Nephron (organoid): ENCODE measurements at regions not wholly inside any gene's neighbourhood (a gene's known extent, or its start where the extent isn't known, plus 50 kb on each side); places are given as distances from the start of the nearest gene placed in this dataset.
"Not testable (repeated sequence)": the region's sequence is repeated elsewhere in the genome, so short reads cannot be mapped to it uniquely, and the experiment has no call there.

Experiments
- H3K27ac Mint-ChIP-seq, 3 experiments: 2 replicates each; pipeline ENCODE4 v1.8.0; 2020; ENCODE audit warnings: mixed read lengths in 3 of 3, mild to moderate bottlenecking in 2 of 3, moderate library complexity in 1 of 3
- H3K27me3 Mint-ChIP-seq: 2 replicates; pipeline ENCODE4 v1.8.0; 2021; ENCODE audit warnings: low read depth, mild to moderate bottlenecking, moderate library complexity, mixed read lengths
- H3K36me3 Mint-ChIP-seq: 2 replicates; pipeline ENCODE4 v1.8.0; 2020; ENCODE audit warnings: low read depth, mixed read lengths
- H3K4me1 Mint-ChIP-seq: 2 replicates; pipeline ENCODE4 v1.8.0; 2020; ENCODE audit warnings: mixed read lengths
- H3K4me3 Mint-ChIP-seq, 3 experiments: 2 replicates each; pipeline ENCODE4 v1.8.0; 2020; ENCODE audit warnings: mild to moderate bottlenecking in 3 of 3, mixed read lengths in 3 of 3, moderate library complexity in 2 of 3
- H3K9me3 Mint-ChIP-seq: 2 replicates; pipeline ENCODE4 v1.8.0; 2020; ENCODE audit warnings: mixed read lengths
- TF ChIP-seq, protein P1 (sequence below), 3 experiments: fragments of 200-600 bp; sonication (generic); IDR thresholded peaks; one replicate each; pipeline ENCODE4 v1.5.0; 2021; ENCODE audit warnings: antibody characterized with exemption in 3 of 3; ENCODE audit not compliant: unreplicated experiment in 3 of 3

- TF ChIP-seq, protein P1, sequence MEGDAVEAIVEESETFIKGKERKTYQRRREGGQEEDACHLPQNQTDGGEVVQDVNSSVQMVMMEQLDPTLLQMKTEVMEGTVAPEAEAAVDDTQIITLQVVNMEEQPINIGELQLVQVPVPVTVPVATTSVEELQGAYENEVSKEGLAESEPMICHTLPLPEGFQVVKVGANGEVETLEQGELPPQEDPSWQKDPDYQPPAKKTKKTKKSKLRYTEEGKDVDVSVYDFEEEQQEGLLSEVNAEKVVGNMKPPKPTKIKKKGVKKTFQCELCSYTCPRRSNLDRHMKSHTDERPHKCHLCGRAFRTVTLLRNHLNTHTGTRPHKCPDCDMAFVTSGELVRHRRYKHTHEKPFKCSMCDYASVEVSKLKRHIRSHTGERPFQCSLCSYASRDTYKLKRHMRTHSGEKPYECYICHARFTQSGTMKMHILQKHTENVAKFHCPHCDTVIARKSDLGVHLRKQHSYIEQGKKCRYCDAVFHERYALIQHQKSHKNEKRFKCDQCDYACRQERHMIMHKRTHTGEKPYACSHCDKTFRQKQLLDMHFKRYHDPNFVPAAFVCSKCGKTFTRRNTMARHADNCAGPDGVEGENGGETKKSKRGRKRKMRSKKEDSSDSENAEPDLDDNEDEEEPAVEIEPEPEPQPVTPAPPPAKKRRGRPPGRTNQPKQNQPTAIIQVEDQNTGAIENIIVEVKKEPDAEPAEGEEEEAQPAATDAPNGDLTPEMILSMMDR (IDR thresholded peaks at IDR 0.05; ENCODE audit: unreplicated experiment in 3 of 3): no peak
- H3K27me3 Mint-ChIP-seq: no peaks in the 10 kb centered on the region
- H3K27ac Mint-ChIP-seq: no peak overlapping the region
- no peak overlapping the region for H3K4me3 Mint-ChIP-seq
- peaks cover 4% of the 10 kb centered on the region for H3K4me1 Mint-ChIP-seq
- H3K9me3 Mint-ChIP-seq: no peaks in the 10 kb centered on the region
- H3K36me3 Mint-ChIP-seq: no peaks in the 10 kb centered on the region
These were observed 406.9 kb upstream of the SOX5 start for GRCh38 chr12:24356240-24356804.

DNA sequence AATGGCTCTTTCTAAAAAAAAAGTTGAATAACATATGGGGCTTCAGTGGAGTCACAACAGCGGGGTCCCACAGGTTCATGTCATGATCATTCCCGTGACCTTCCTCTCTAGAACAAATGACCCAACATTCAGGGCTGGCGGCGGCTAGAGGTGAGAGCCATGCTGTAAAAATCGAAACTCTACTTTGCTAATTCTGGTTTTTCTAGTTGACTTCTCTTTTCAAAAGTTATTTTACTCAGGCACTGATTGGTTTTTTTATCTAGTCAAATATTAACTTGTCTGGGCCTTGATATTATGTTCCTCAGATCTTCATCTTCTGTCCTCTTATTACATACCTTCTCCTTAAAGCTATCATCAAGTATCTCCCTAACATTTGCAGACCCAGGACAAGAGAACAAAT lies 402.9 kb upstream of the SOX5 start:
- no peak overlapping the region for H3K27ac Mint-ChIP-seq
- H3K27me3 Mint-ChIP-seq: no peaks in the 10 kb centered on the region
- peaks cover 11% of the 10 kb centered on the region for H3K36me3 Mint-ChIP-seq
- TF ChIP-seq, protein P1 (IDR thresholded peaks at IDR 0.05; ENCODE audit: unreplicated experiment in 3 of 3): no peak
- no peak overlapping the region for H3K4me3 Mint-ChIP-seq
- H3K9me3 Mint-ChIP-seq: peaks cover 10% of the 10 kb centered on the region
- no peaks in the 10 kb centered on the region for H3K4me1 Mint-ChIP-seq

DNA sequence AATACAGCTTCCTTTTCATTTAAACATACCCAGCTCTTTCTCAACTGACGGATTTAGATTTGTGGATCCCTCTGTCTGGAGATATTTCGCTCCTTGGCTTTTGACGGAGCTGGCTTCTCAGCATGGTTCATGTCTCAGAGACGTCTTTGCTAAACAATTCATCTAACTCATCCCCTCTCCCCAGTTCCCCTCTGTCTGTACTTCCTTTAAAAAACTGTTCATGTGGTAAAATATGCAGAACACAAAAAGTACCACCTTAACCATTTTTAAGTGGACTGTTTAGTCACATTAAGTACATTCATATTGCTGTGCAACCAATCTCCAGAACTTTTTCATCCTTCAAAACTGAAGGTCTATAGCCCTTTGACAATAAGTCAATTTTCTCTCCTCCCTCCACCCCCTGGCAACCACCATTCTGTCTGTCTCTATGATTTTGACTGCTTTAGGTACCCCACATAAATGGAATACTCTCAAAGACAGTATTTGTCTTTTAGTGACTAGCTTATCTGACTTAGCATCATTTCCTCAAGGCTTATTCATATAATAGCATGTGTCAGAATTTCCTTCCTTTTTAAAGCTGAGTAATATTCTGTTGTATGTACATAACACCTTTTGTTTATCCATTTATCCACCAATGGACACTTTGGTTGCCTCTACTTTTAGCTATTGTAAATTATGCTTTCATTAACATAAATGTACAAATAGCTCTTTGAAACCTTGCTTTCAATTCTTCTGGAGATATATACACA lies 399.8 kb upstream of the SOX5 start:
- TF ChIP-seq, protein P1 (IDR thresholded peaks at IDR 0.05; ENCODE audit: unreplicated experiment in 3 of 3): no peak
- Mint-ChIP-seq H3K4me1 (no peaks in the 10 kb centered on the region), H3K4me3 (no peak overlapping the region), H3K36me3 (peaks cover 14% of the 10 kb centered on the region), H3K27ac (no peak overlapping the region), H3K9me3 (peaks cover 10% of the 10 kb centered on the region), H3K27me3 (no peaks in the 10 kb centered on the region)

DNA sequence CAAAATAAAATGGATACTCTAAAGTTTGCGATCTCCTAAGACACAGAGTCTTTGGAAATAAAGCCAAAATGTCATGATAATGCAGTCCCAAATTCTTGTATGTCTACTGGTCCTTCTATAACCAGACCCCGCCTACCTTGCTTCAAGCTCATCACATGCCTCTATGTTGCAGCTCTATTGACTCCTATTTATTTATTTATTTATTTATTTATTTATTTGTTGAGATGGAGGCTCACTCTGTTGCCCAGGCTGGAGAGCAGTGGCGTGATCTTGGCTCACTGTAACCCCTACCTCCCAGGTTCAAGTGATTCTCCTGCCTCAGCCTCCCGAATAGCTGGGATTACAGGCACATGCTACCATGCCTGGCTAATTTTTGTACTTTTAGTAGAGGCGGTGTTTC lies 398.7 kb upstream of the SOX5 start:
- peaks cover 14% of the 10 kb centered on the region for H3K36me3 Mint-ChIP-seq
- not testable (repeated sequence) for H3K4me1 Mint-ChIP-seq, H3K27ac Mint-ChIP-seq, H3K27me3 Mint-ChIP-seq, H3K4me3 Mint-ChIP-seq
- H3K9me3 Mint-ChIP-seq: peaks cover 10% of the 10 kb centered on the region

DNA sequence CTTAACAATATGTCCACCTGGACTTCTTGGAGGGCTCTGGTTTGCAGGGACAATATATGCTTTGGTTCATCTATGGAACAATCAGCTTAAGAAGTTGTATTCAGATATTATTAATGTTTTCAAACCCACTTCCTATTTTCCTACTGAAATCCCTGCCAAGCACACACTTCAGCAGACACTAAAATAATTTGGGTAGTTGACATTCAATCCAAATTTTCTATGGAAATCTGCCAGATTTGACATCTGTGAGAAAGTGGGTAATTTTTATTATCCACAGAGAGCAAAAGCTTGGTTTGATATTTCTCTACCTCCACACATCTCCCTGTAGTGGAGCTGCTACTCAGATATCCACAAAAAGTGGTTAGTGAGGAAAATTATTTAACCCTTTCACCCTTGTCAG lies 378.8 kb upstream of the SOX5 start:
- TF ChIP-seq, protein P1 (IDR thresholded peaks at IDR 0.05; ENCODE audit: unreplicated experiment in 3 of 3): no peak

DNA sequence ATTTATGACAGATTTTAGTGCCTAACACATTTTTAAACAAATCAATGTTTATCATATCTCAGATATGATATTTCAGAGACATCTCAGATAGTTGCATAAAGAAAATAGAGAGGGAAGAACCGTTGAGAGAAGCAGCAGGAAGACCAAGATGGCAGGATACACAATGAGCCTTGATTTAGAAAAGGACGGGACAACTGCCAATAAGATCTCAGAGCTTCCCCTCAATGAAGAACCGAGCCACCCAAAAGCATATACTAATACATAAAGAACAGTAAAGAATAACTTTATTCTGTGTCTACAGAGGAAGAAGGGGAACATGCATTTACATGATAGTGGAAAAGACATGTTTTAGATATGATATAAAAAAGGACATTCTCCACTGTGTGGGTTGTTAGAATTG lies 375.9 kb upstream of the SOX5 start:
- H3K27ac Mint-ChIP-seq: no peak overlapping the region
- no peaks in the 10 kb centered on the region for H3K9me3 Mint-ChIP-seq
- no peaks in the 10 kb centered on the region for H3K4me1 Mint-ChIP-seq
- no peak overlapping the region for H3K4me3 Mint-ChIP-seq
- no peaks in the 10 kb centered on the region for H3K27me3 Mint-ChIP-seq
- TF ChIP-seq, protein P1 (IDR thresholded peaks at IDR 0.05; ENCODE audit: unreplicated experiment in 3 of 3): no peak
- no peaks in the 10 kb centered on the region for H3K36me3 Mint-ChIP-seq

More for the DNA sequence above, 378.8 kb upstream of the SOX5 start:
- no peak overlapping the region for H3K27ac Mint-ChIP-seq
- no peaks in the 10 kb centered on the region for H3K27me3 Mint-ChIP-seq
- no peak overlapping the region for H3K4me3 Mint-ChIP-seq
- no peaks in the 10 kb centered on the region for H3K9me3 Mint-ChIP-seq
- H3K4me1 Mint-ChIP-seq: no peaks in the 10 kb centered on the region
- H3K36me3 Mint-ChIP-seq: no peaks in the 10 kb centered on the region
